ENCODE measurements at regions not wholly inside any gene's neighbourhood (a gene's known extent, or its start where the extent isn't known, plus 50 kb on each side); places are given as distances from the start of the nearest gene placed in this dataset.

DNA sequence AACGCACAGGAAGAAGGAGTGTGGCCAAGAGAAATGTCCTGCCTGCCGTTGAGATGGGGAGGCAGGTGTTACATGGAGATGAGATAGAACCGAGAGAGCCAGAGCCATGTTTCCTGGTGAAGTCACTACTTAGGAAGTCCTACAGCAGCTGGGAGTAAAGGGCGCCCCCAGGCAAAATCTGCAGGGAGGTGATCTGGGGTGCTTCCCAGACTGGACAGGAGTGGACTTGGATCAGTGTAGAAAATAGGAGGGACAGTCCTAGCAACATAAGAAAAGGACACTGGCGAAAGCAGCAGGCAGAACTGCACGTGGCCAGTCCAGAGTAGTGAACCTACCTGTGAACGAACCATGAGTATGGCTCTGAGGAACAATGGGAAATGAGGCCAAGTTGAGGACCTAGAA is 85.3 kb downstream of the CD164 start:
- ATAC-seq: no peak
- intact Hi-C loops (cut with micrococcal nuclease): no loop called here

DNA sequence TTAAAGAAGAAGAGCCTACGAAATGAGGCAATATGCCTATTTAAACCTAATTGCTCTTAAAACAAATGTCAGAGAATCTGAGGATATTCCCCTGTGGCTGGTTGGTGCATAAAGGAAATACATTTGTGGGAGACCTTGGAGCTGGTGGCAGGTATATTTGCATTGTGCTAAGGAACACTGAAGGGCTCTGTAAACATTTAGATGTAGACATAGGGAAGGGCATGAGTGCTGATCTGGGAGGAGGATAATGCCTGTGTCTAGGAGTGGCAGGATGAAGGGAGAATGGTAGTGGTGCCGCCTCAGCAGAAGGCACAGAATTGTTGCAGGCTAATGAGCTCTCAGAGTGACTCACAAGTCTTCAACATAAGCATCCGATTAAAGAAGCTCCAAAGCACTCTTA is 85.8 kb downstream of the CD164 start:
- ATAC-seq (no peak), DNase-seq (no peak)
- intact Hi-C loops (cut with micrococcal nuclease): no loop called here

More for the DNA sequence above, 85.3 kb downstream of the CD164 start:
- no peak for DNase-seq

DNA sequence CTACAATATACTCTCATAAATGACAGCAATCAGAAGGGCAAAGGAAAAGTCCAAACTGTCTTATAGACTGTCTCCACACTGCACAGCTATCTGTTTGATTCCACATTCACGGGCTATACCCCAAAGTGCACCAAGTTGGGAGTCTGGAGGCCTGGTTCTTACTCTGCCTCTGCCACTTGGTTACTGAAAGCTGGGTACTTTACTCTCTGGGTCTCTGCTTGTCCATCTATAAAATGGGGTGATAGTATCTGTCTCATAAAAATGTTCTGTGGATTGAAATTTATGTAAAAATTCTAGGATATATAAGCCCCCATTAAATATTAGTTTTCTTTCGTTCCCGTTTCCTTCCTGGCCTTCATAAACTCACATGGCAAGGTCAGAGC is 86.5 kb downstream of the CD164 start:
- ATAC-seq (no peak), DNase-seq (no peak)
- intact Hi-C loops (cut with micrococcal nuclease): no loop called here

DNA sequence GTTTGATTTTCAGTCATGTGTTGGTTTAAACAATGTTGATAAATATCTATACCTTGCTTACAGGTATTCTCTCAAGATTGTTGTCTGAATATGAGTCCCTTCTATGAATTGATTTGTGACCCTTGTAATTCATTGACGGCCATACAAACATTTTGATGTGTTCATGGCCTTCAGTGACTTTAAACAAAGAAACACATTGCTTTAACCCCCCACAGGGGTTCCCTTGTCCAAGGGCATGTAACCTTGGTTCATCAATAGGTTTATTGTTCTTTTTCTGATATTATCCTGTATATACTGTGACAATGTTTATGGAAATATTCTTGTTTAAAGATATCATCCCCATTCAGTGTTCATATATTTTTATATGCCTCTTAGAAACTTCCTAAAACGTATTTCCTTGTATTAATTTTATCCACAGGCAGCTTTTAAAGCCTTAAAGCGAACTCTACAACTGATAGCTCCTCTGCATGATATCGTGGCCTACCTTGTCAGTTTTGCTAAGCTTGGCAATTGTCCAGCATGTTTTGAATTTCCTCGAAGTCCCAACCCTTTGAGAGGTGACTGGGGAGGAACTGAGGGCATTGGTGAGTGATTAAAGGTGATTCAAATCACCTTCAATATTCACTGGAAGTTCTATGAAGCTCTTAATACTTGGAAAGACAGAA is 87.0 kb downstream of the CD164 start:
- ATAC-seq (no peak), DNase-seq (no peak)
- intact Hi-C loops (cut with micrococcal nuclease): no loop called here

DNA sequence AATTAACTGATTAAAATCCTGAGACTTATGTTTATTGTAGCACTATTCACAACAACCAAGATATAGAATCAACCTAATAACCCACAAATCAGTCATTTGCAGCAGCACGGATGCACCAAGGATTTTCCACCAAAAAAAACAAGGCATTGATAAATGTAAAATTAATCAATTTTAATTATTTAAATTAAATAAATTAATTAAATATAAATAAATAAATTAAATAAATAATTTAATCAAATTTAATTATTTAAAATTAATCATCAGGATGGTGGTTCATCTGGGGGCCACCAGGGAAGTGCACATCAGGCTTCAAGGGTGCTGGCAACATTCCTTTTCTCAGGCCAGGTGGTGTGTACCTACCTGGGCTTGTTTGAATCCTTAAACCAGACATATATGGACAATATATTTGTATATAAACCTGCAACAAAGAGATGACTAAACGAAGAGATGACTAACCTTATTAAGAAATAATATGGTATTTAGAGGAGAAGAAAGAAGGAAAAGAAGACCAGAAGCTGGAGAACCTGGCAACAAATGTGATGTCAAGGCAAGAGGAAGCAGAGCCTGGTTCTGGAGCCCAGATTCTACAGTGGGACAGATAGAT is 89.2 kb downstream of the CD164 start:
- ATAC-seq (no peak), DNase-seq (no peak)
- intact Hi-C loops (cut with micrococcal nuclease): no loop called here

DNA sequence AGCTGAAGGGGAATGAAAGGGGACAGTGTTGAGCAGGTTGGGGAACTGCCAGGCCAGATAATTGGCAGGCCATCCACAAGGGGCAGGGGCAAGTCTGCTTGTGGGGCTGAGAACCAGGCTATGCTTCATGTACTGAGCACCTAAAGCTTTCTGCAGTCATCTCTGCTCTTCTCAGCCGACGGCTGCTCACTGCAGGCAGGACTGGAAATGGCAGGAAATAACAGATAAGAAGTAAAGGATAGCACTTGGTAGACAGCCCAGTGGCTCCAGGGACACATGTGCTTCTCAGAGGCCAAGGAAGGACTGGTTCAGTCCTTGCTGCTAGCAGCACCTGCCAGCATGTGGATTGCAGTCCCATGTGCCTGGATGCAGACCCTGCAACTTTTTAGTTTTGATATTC is 89.8 kb downstream of the CD164 start:
- DNase-seq (peak; percentile 43), ATAC-seq (peak; percentile 90)
- intact Hi-C loops (cut with micrococcal nuclease): no loop called here

DNA sequence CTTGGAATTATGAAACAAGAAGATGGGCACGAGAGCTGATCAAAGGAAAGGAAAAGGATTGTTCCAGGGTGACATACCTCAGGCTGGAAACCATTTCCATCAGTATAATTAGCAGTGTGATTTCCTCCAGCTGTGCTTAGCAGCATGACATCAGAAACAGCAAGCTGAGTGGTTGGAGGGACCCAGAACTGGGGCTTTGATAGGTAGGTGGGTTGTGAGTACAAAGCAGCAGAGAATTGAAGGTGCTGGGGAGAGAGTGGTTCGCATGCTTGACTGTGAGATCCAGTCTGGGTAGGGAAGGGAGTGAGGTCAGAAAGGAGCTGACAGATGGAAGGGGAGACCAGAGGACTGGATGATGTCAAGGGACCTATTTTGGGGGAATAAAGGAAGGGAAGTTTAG is 90.4 kb downstream of the CD164 start:
- ATAC-seq (no peak), DNase-seq (no peak)
- intact Hi-C loops (cut with micrococcal nuclease): no loop called here

DNA sequence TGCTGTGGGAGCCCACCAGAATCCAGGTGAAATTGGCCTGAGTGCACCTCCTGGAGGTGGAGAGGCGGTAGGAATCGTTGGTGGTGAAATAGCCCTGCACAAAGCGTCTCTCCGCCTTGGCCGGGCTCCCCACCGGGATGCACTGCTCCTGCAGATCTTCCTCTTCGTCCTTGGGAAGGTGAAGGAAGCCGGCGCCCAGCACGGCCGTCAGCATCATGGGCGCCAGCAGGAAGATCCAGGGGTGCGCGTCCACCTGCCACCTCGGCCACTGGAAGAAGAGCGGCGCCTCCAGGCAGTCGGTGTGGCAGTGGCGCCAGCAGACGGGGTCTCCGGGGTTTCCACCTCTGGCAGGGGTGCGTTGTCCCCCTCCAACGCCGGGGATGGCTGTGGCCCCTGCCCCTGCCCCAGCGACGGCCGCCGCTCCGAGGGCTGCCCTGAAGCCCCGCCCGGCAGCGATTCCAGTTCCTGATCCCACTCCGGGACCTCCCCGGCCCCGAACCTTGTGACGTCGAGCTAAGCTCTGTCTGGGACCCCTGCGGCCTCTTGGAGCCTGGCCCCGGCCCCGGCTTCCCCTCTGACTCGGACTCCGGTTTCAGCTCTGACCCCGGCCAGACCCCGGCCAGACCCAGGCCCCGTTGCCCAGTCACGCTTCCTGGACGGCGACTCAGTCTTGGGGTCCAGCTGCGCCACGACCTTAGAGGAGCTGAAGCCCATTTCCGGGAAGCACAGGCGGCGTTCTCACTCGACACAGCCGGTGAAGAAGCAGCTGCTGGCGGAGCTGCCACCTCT is 91.9 kb downstream of the CD164 start:
- intact Hi-C loops (cut with micrococcal nuclease): no loop called here
- no peak for ATAC-seq
- DNase-seq: peak; percentile 31

DNA sequence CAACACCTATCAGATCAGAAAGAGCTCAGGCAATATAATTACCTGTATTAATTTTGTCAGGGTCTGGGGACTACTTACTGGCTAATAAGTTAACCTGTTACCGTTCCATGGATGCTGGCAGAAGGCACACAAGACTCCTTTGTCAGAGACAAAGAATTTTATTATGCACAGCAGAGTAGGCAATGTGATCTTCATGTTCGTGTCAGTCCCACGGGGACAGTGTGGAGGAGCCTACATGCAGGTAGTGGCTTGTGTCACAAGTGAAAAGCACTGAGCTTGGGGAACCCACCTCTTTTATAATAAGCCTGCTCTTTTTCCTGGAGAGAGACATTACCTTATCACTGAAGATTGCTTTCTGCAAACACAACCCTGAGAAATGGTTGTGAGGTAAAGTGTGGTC is 96.9 kb downstream of the CD164 start:
- intact Hi-C loops (cut with micrococcal nuclease): no loop called here
- ATAC-seq (no peak), DNase-seq (no peak)

DNA sequence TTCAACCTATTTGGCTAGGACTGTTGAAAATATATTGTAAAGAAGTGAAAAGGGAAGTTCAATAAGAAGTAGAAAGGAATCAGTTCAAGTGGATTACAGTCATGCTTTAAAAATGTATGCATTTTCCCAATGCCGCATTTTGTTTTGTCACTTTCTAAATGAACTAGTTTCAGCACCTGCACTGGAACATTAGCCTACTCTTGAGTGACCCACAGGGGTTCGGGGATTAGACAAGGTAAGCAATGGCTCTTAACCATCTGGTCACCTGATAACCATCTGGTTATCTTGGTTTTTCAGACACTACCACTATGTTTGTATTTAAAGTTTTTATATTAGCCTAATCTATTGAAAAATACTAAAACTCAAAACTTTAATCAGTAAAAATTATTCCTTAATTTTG is 97.6 kb downstream of the CD164 start:
- intact Hi-C loops (cut with micrococcal nuclease): no loop called here
- ATAC-seq (no peak), DNase-seq (no peak)

DNA sequence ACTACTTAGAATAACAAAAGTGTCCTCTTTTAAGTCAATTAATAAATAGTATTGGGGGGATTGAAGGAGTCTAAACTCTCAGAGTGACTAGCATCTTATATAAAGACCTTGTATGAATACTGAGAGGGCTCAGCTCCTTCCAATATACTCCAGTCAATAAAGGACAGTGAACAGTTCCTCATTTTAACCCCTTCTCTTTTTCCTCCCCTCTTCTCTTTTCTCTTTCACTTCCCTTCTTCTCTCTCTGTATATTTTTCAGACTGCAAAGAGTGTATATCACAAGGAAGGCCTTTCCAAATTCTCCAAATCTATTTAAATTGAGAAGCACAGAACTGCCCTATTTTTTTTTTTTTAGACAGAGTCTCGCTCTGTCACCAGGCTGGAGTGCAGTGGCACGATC is 99.5 kb downstream of the CD164 start:
- DNase-seq: no peak
- no peak for ATAC-seq
- intact Hi-C loops (cut with micrococcal nuclease): no loop called here

DNA sequence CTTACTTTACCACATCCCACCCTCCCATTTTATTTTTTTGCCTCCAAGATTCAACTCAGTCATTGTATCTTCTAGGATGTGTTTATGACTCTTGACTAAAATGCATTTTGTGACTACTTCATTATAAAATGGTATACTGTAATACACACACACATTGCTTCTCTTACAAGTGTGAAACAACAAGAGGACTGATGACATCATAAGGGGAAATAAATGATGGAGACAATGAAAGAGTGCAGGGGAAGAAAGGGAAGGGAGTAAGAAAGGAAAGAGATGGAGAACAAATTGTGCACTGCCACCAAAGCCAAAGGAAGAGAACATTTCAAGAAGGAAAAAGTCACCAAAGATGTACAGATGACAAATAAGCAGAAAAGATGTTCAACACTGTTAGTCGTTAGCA is 102.6 kb downstream of the CD164 start:
- DNase-seq (no peak), ATAC-seq (no peak)
- intact Hi-C loops (cut with micrococcal nuclease): loop anchor here (10.0 kb wide), 1 partner anchor 55 kb away; no protein-coding TSS in a partner anchor

DNA sequence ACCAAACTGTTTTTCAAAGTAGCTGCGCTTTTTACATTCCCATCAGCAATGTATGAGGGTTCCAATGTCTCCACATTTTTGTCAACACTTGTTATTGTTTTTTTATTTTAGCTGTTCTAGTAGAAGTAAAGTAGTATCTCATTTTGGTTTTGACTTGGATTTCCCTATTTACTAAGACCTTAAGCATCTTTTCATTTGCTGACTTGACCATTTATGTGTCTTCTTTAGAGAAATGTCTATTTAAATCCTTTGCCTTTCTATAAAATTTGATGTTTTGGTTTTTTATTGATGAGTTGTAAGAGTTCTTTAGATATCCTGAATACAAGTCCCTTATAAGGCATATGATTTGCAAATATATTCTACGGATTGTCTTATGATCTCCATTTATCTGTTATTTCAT is 110.6 kb downstream of the CD164 start:
- ATAC-seq (no peak), DNase-seq (no peak)
- intact Hi-C loops (cut with micrococcal nuclease): loop anchor here (10.0 kb wide), 1 partner anchor 47 kb away; no protein-coding TSS in a partner anchor

DNA sequence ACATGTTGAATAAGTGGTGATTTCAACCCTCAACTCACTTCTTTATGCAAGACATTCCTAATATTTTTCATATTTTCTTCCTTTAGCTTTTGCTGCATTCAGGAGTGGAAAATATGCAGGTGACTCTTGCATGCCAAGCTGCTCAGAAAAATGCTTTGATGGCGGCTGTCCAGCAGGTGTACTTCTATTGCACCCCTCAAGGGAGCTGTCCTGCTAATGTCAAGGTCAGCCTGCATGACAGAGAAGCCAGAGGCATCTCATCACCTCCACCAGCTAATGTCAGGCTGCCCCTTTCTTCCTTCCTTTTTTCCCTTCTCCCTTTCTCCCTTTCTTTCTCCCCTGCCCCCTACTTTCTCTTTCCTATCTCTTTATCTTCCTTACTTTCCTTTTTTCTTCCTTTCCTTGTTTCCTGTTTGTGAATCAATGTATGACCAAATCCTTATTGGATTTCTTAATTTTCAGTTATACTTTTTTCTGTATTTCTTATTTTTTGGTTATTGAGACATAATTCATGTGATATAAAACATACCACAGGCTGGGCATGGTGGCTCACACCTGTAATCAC is 112.2 kb downstream of the CD164 start:
- DNase-seq (no peak), ATAC-seq (no peak)
- intact Hi-C loops (cut with micrococcal nuclease): loop anchor here (10.0 kb wide), 1 partner anchor 45 kb away; no protein-coding TSS in a partner anchor

DNA sequence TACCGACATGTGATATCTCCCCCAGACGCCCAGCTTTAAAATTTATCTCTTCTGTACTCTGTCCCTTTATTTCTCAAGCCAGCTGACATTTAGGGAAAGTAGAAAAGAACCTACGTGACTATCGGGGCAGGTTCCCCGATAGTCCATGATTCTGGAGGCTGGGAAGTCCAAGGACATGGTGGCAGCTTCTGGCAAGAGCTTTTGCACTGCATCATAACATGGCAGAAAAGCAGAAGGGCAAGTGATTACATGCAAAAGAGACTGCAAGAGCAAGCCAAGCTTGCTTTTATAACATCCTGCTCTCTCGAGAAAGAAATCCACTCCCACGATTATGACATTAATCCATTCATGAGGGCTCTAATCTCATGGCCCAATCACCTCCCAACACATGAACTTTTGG is 113.2 kb downstream of the CD164 start:
- ATAC-seq: no peak
- intact Hi-C loops (cut with micrococcal nuclease): no loop called here
- DNase-seq: no peak

DNA sequence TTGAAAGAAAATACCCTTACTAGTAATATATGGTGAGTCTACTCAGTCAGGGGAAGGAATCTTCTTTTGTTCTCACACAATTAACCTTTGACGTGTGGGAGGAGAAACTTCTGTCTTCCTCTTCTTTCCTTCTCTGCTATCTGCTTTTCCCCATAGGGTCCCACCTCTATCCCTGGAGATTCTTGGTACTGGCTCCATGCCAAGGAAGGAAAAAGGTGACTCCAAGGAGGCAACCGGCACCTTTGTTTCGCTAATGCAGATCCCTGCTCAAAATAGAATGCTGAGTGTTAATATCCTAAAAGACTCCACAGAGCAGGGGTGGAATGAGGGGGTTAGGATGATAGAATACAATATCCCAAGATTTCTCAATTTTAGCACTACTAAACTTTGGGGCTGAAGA is 116.7 kb downstream of the CD164 start:
- DNase-seq (no peak), ATAC-seq (no peak)
- intact Hi-C loops (cut with micrococcal nuclease): no loop called here

DNA sequence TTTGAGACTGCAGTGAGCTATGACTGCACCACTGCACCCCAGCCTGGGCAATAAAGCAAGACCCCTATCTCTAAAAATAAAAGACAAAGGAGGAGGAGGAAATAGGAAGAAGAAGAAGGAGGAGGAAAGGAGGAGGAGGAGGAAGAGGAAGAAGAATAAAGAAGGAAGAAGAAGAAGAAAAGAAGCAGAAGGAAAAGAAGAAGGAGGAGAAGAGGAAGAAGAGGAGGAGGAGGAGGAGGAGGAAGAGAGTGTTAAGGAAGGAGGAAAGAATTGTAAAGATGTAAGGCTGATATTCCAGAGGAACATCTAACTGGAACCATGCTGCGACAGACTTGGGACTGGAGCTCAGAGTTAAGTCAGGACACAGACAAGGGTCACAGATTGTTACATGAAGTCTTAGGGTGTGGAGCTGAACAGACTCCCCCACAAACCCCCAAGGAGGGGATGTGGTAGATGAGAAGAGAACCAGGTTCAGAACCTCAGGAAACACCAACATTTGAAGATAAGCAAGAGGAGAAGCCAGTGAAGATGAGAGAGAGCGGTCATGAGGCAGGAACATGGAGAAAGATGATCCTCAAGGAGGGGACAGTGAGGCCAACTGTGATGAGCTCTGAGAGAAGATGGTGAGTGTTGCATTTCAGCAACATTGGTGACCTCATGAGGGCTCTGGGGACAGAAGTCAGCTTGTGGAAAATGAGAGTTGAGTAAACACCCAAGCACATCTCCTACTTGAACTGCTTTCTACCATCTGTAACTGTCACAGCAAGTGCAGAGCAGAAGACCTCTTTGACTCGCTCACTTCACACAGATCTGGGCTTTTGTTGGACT is 118.2 kb downstream of the CD164 start:
- ATAC-seq (no peak), DNase-seq (no peak)
- intact Hi-C loops (cut with micrococcal nuclease): no loop called here

DNA sequence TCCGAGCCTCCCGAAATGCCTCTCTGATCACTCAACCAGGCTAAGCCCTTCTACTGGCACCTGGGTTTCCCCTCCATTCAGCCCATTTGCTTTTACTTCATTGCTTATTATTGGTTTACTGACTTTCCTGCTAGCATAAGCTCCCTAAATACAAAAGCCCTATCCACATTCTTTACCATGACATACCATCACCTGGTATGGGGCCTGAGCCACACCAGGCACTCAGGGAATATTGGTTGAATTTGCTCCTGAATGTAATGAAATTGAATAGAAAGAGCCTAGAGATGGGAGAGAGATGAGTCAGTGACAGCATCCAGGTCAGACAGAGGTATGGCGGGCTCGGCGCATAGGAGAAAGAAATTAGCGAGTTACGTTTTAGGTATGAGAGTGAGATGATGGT is 120.0 kb downstream of the CD164 start:
- no peak for DNase-seq

DNA sequence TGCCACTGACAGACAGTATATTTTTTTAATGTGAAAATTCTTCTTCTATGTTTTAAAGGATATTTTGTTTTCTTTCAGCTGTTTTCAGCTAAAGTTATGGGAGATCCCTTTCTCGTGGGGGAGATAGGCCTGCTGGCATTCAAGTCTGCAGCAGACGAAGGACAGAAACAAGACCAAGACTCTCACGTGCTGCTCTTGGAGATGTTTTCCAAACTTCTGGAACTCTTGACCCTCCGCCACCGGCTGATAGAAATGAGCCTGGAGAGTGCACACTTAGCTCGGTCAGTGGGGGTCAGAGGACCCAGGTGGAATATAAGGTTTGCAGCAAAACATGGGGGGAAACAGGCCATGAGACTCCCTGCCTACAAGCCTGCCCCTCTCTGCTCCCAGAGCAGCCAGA is 120.5 kb downstream of the CD164 start:
- ATAC-seq: peak; percentile 42
- intact Hi-C loops (cut with micrococcal nuclease): no loop called here

More for the DNA sequence above, 120.0 kb downstream of the CD164 start:
- intact Hi-C loops (cut with micrococcal nuclease): no loop called here
- no peak for ATAC-seq

More for the DNA sequence above, 120.5 kb downstream of the CD164 start:
- DNase-seq: no peak

Measured in left ventricle myocardium superior (tissue), 1 donor.